AG04449 (cell line): ENCODE measurements at regions not wholly inside any gene's neighbourhood (a gene's known extent, or its start where the extent isn't known, plus 50 kb on each side); places are given as distances from the start of the nearest gene placed in this dataset.

ENCODE experiments used
- CTCF ChIA-PET: fragments of 350-600 bp; formaldehyde crosslinking; extraction: SDS; loops from one replicate; lab custom pipeline; 2021; ENCODE audit warnings: antibody characterized with exemption; lab: Yijun Ruan, JAX
- POLR2A ChIA-PET: fragments of 400-600, 350-600 bp; formaldehyde crosslinking; extraction: SDS; loops from one replicate; lab custom pipeline; 2020; ENCODE audit warnings: antibody characterized with exemption, inconsistent platforms; lab: Yijun Ruan, JAX
- DNase-seq: peaks from one replicate; pipeline ENCODE4 v3.0.0-alpha.2; 2010; ENCODE audit warnings: low read depth, low spot score
- H3K4me3 ChIP-seq: 2 replicates; pipeline ENCODE4 v1.5.1; 2011; ENCODE audit warnings: low read depth, mild to moderate bottlenecking, control low read depth, low read length
- TF ChIP-seq, protein P1 (sequence below): IDR thresholded peaks from one replicate; pipeline ENCODE4 v1.5.1; 2011; ENCODE audit warnings: mild to moderate bottlenecking, moderate library complexity, low read length, control low read depth, inconsistent platforms; ENCODE audit not compliant: insufficient read depth; ENCODE audit errors: missing control alignments

DNA sequence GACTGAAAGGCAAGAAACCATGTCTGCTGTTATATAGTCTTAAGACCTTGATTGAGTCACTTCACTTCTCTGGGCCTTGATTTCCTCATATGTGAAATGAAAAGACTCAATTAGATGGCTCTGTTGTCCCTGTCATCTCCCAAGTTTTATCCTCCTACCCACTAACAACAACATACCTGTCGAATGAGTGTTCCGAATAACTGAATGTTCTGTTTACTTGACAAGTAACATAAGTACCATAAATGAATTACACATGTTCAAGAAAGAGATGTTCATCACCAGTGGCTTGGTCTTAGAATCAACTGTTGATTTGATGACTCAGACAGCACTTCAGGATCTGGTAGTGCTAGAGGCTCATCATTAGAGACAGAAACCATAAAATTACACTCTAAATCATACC is 311.7 kb downstream of the VPS13C start:
- ChIA-PET POLR2A (no interaction called here), CTCF (no interaction called here)
- DNase-seq = no peak
- TF ChIP-seq, protein P1, sequence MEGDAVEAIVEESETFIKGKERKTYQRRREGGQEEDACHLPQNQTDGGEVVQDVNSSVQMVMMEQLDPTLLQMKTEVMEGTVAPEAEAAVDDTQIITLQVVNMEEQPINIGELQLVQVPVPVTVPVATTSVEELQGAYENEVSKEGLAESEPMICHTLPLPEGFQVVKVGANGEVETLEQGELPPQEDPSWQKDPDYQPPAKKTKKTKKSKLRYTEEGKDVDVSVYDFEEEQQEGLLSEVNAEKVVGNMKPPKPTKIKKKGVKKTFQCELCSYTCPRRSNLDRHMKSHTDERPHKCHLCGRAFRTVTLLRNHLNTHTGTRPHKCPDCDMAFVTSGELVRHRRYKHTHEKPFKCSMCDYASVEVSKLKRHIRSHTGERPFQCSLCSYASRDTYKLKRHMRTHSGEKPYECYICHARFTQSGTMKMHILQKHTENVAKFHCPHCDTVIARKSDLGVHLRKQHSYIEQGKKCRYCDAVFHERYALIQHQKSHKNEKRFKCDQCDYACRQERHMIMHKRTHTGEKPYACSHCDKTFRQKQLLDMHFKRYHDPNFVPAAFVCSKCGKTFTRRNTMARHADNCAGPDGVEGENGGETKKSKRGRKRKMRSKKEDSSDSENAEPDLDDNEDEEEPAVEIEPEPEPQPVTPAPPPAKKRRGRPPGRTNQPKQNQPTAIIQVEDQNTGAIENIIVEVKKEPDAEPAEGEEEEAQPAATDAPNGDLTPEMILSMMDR = no peak
- H3K4me3 ChIP-seq = no peak overlapping the region

DNA sequence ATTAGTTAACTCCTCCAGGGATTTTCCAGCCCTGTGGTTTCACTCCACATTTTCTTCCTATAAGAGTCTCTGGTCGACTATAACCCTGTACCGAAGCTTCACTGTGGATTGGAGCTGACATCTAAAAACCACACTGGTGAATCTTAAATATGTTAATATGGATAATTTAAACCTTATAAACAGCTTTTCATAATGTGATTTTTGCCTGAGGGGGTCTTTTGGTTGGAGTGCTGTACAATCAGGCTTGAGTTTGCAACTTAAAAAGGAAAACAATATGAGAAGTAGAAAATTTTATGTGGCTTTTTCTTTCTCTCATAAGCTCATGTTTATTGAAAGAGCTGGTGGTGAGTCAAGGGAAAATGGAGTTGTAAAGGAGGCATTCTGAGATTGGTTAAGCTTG is 313.7 kb downstream of the VPS13C start:
- no peak overlapping the region for H3K4me3 ChIP-seq
- DNase-seq = no peak
- TF ChIP-seq, protein P1 = no peak
- ChIA-PET POLR2A (no interaction called here), CTCF (no interaction called here)

DNA sequence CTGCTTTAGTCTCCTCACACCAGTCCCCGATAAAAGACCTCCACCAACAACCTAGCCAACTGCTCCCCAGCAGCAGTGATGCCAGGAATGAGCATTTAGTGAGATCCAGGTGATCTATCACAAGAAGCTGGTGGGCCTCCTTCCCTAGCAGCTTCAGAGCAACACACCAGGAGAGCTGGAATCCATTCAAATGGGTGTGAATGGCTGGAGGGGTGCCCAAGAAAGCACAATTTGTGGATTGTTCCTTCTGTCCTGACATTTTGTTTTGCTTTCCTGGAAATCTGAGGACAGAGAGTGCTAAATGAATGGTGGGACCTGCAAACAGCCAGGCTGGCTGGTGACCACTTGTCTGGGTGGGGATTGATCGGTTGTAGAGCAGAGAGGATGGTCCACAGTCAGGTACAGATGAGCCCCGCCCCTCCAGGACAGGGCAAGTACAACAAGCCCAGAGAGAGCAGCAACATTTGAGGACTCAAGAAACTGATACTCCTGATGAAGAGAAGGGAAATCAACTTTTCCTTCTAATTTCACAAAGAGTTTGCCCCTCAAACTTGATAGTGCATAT is 316.8 kb downstream of the VPS13C start:
- ChIA-PET CTCF (no interaction called here), POLR2A (no interaction called here)
- DNase-seq = no peak
- H3K4me3 ChIP-seq = no peak overlapping the region
- TF ChIP-seq, protein P1 = no peak

DNA sequence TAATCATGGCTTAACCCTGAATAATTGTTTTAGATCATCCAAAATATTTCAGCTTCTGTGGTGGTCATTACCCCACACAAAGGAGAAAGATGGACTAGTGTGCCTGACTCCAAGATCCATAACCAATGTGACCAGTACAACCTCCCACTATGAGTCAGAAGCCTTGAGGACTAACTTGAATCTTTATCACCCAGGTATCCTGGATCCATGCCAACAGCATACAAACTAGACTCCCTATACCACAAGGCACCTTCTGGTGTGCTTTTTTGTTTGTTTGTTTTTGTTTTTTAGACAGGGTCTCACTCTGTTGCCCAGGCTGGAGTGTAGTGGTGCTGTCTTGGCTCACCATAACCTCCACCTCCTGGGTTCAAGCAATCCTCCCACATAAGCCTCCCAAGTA is 317.7 kb downstream of the VPS13C start:
- ChIA-PET CTCF (no interaction called here), POLR2A (no interaction called here)
- H3K4me3 ChIP-seq = no peak overlapping the region
- TF ChIP-seq, protein P1 = no peak
- DNase-seq = no peak

DNA sequence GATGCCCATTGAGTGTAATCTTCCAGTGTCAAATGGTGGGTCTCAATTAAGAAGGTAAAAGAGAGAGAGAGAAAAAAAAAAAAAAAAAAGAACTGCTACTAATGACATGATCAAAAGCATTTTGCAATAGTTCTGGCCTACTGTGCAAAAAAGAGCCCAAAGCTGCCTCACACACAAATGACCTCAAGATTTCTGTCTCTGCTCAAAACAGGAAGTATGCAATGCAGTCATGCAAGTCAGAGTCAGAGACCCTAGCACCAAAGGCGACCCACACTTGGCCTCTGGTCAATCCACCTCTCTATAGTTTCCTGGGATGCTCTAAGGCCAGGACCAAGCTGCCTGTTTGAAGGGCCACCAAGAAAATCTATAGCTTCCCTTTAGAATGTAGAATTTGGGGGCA is 323.5 kb downstream of the VPS13C start:
- POLR2A ChIA-PET = no interaction called here
- H3K4me3 ChIP-seq = no peak overlapping the region
- TF ChIP-seq, protein P1 = no peak
- CTCF ChIA-PET = no interaction called here
- no peak for DNase-seq

DNA sequence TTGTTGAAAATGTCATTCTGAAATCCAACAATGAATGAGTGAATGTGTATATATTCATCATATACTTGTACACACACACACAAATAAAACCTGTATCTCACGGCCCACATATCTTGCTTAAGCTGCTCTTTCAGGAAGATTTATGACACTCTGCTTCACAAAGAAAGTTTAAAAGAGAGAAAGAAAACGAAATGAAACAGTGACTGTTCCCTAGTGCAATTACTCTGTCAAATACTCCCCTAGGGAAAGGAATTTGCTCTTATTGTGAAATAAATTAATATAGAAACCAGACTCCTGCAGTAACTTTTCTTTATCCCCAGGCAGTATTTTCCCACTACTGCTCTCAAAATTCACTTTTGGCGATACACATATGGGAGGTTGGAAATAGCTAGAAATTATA is 329.1 kb downstream of the VPS13C start:
- TF ChIP-seq, protein P1 = no peak
- H3K4me3 ChIP-seq = no peak overlapping the region
- POLR2A ChIA-PET = no interaction called here
- CTCF ChIA-PET = no interaction called here
- no peak for DNase-seq
